ENCODE measurements at regions not wholly inside any gene's neighbourhood (a gene's known extent, or its start where the extent isn't known, plus 50 kb on each side); places are given as distances from the start of the nearest gene placed in this dataset.

DNA sequence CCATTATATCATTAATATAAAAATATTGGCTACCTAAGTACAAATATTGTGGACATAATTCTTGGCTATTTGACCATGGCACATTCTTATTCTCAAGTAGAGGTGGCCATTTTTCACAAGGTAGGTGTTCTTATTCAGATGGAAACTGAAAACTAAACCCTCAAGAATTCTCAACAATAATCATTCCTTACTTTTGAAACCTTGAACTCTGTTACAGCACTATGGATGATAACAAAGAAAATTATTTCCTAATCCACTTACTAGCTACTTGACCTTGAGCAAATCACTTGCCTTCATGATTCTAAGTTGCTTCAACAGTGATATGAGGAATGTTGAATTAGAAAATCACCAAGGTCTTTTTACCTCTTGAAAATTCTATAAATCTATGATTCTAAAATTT is 482.2 kb downstream of the PTPRC start:
- DNase-seq = no peak

DNA sequence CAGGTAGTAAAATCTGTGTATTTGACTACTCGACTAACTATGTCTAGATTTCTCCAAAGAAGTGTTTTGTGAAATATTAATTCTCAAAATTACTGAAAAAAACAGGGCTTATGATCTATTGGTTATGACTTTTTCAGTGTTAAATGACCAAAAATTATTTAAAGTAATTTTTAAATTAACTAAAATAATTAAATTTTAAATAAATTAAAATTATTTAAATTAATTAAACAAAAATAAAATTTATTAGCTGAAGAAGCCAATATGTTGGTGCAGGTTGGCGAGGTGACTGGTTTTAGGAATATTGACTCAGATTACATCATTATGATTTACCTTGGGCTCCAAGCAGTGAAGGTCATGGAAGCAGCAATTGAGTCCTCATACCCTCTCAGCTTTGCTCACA is 483.2 kb downstream of the PTPRC start:
- no peak for DNase-seq

DNA sequence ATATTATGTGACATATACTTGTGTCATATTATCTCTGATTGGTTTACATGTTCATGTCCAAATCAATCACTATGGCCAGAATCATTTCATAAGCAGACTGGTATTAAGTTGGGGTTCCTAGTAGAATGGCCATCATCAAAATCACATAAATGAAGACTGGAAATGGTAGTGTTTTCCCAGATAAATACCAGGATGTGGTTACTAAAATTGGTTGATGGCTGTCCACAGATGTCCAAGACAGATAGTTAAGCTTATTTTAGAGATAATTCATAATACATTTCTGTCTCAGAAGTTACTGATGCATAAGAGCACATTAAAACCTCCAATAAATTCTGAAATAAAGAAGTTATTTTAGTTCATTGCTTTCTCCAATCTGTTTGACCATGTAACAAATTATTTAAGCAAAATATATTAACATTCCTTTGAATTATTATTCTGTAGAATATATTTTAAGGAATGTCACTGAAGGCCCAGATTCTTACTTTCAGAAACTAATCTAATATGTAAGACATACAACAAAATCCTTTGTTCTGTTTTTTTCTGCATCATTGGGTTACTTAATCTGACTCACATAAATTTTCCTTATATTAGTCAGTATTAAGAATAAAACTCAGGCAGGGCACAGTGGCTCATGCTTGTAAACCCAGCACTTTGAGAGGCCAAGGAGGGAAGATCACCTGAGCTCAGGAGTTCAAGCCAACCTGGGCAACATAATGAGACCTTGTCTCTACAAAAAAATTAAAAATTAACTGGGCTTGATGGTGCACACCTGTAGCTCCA is 483.9 kb downstream of the PTPRC start:
- DNase-seq = no peak

DNA sequence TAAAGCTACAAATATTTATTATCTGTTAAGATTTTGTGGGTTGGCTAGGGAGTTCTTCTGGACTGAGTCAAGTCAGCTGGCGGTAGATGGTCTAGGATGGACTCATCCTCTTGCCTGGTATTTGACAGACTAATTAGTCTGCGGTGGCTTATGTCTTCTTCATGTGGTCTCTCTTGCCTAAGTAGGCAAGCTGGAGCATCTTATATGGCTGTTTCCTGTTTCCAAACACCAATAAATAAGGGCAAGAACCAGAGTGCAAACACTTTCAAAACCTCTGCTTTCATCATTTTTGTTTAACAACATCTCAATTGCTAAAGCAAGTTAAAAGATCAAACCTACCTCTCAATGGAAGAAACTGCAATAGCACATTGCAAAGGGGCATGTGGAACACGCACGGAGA is 484.8 kb downstream of the PTPRC start:
- no peak for DNase-seq

DNA sequence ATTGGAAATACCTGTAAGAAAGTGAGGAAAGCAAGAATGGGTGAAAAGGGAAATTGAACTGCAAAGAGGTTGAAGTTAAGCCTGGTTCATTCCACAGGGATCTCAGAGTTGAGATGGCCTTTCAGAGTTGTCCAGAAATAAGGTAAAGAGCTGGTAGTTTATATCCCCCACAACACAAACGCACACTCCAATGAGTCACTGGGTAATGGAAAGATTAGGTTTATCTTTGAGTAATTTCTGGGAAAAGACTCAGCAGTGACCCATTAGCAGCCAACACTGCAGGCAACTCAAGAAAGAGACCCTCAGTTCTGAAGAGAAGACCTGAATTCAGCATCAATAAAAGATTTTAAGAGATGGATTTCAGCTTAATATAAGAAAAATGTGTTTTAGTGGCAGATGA is 485.5 kb downstream of the PTPRC start:
- no peak for DNase-seq

DNA sequence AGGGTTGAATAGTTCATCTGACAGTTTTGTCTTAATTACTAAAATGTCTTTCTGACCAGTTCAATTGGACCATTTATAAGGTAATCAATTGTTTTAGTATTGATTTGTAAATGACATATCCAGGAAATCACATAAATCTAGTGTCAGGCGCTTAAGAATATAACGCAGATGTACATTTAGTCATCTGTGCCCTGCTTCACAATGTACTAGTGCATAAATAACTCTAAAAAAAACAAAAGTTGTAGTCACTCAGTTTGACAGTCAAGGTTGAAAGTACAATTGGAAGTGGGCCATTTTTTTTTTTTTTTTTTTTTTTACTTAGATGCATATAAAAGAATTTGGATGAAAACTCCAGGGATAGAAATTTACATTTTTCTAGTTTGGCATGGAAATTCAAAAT is 490.4 kb downstream of the PTPRC start:
- DNase-seq = no peak

DNA sequence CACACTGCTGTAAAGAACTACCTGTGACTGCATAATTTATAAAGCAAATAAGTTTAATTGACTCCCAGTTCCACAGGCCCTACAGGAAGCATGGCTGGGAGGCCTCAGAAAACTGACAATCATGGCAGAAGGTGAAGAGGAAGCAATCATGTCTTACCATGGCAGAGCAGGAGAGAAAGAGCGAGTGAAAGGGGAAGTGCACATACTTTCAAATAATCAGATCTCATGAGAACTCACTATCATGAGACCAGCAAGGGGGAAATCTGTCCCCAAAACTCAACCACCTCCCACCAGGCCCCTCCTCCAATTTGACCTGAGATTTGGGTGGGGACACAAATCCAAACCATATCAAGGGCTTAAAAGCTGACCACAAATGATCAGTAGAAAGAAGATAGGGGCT is 493.2 kb downstream of the PTPRC start:
- no peak for DNase-seq

DNA sequence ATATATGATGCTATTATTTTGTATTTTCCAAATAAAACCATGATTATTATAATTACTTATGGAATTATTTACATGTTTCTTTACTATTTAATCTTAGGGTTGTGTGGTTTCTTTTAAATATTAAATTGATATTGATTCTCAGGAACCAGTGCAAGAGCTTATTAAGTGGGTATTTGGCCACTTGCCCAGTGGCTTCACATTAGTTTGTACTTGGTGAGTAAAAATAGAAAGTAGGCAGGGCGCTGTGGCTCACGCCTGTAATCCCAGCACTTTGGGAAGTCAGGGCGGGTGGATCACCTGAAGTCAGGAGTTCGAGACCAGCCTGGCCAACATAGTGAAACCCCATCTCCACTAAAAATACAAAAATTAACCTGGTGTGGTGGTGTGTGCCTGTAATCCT is 497.1 kb downstream of the PTPRC start:
- no peak for DNase-seq

DNA sequence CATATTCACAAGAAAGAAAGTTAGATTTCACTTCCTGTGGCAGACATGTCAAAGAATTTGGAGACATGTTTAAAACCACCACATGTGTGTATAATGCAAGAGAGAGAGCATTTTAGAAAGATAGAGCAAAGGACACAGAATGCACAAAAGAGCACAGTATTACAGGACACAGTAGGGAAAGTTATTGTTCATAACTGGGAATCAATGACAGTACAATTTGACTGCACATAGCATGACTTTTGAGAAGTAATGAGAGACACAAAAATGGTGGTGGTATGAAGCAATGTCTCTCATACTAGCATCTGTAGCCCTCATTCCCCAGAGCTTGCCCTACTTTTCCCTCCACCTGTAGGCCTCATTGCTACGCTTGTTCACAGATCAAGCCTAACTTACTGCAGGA is 499.2 kb downstream of the PTPRC start:
- DNase-seq = no peak

DNA sequence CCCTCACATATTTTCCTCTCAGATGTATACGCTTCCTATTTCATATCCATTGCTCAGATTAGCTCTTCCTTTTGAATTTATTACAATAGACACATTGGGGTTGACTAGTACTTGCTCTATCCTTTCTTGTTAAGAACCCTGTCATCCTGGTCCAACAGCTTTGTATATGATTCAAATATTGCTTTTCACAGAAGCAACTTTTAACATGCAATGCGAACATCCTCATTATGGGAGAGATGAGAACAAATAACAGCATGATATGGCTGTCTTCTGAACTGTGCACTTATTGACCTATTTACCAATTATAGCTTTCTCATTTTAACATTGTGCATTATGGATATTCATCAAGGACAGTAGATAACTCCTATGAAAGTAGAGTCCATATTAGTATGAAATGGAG is 510.8 kb downstream of the PTPRC start:
- DNase-seq = no peak

DNA sequence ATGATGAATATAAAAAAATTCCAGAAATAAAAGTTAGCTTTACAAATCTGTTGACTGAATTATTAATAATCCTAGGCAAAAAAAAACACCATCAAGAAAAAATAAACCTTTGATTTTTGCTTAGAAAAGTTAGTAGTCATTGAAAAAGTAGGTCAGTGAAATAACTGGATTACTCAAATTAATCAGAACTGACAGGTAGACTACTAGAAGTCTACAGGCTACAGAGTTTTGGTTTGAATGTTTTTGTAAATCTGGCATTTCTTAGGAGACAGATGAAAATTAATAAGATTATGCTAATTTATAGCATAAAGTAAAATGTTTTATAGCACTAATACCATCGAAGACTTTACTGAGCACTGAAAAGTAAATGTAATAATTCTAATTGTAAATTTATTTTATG is 511.9 kb downstream of the PTPRC start:
- no peak for DNase-seq

DNA sequence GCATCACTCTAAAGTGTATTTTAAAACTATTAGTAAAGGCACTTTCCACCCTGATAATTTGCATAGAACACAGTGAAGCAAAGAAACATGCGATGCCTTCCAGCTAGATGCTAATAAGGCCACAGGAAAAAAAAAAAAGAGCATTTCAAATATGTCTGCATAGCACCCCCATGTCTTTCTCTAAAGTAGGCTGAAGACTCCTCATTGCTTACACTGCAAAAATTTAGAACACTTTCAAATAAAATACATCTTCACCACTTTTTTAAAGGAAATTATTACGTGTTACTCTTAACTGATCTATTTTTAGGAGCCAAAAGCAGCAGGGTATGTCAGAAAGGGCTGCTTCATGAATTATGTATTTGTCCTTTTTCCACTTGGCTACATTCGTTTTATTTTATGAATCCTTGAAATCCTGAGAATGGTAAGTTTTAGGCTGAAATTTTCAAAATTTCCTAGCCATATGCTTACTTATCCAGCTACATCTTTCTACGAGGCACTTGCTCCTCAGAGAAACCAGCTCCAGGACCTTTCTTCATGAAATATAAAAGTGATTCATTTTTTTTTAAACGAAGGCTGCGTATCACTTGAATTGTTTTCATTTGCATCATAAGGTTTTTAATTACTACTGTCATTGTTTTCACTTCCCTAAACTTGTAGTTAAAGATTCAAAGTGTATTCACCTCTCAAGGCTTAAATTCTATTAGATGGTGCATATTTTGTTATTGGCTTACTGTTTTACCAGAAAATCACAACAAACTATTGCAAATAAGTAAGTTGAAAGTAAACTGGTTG is 513.0 kb downstream of the PTPRC start:
- no peak for DNase-seq

DNA sequence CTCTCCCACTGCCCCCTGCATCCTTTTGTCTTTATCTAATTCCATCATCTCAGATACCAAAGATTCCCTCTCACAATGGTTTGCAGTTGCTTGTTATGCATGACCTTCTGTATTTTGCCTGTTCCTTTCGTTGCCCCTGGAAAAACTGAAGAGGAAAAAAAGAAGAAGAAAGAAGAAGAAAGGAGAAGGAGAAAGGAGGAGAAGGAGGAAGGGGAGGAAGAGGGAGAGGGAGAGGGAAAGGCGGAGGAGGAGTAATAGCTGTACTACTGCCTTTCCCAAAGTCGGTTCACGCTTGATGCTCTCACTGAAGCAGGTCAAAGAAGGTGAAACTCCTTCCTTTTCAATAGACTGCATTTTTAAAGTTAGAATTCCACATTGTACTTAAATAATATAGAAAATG is 513.8 kb downstream of the PTPRC start:
- no peak for DNase-seq

DNA sequence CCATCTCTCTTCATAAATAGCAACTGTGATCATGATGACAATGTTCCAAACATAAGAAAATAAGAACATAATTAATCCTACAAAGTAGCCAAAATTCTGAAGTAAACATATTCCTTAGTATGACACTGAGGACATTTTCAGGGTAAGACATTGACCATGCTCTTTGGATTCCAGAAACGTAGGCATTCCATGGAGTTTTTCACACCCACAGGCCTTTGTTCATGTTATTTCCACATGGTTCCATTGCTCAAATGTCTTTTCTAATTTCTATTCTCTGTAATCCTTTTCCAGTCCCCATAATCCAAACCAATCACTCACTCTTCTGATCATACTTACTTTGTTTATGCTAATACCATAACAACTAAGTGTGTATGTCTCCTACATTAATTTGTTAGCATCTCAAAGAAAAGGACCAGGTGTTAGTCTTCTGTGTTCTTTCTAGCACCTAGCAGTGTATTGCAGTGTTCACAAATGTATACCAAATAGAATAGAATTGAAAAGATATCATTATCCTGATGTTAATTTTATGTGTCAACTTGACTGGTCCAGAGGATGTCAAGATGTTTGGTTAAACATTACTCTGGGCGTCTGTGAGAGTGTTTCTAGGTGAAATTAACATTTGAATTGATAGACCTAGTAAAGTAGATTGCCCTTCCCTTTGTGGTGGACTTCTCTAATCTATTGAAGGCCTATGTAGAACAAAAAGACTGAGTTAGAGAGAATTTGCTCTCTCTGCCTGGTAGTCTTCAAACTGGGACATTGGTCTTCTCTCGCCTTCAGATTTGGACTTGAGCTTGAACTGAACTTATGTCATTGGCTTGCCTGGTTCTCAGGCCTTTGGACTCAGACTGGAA is 516.6 kb downstream of the PTPRC start:
- DNase-seq = no peak

DNA sequence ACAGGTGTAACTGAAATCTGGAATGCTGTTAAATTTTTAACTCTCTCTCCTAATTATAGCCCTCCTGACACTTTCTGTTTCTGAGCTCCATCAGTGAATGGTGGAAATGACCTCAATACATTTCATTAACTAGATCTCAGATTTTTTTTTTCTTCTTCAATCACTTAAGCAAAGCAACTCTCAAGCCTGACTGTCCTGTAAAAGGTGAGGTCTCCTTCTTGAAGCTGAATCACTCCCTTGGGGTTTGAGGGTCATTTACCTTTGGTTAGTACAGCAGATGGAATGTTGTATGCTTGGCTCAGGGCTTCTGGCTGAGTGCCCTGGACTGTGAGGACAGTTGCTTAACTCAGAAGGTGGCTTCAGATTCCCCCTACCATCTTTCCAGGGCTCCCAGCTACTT is 518.7 kb downstream of the PTPRC start:
- DNase-seq = no peak

DNA sequence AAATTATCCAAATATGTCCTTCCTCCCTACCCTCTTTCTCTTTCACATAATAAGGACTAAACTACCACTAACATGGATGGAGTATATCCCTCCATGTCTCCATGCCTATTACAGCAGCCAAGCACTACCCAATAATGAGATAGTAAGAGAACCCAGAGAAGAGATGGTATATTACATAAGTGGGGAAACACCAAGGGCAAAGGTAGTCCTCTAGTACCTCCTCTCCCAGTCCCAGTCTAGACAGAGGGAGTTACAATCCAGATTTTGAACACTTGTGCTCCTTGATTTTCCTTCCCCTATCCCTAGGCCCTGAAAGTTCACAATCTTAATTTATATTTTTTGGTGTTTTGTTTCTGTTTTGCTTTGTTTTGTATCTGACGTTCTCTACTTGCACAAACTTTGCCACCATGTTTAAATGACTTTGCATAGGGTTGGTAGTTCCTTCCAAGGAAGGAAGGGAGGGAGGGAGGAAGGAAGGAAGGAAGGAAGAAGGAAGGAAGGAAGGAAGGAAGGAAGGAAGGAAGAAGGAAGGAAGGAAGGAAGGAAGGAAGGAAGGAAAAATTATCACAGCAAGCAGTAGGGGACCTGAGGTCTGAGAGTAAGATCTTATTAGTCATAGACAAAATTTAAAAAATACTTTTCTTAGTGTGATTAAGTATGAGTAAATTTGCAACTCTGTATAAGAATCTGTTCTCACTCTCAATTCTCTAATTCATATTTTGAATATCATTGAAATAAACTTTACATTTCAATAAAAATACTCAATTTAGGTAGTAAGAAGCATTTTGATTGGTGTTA is 521.9 kb downstream of the PTPRC start:
- no peak for DNase-seq

DNA sequence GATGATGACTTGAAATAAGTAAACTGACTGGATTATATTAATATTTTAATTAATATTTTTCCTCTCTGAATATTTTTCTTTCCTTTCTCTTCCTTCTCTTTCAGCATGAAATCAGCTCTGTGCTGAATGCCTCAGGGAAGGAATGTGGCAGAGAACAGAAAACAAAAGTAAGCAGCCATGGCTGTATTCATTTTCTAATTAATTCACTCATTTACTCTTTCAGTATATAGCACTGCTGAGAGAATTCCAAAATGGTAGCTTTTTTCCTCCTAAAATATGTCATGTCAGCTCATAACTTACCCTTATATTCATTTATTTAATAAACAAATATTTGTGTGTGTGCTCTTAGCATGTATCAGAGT is 522.5 kb downstream of the PTPRC start:
- no peak for DNase-seq

DNA sequence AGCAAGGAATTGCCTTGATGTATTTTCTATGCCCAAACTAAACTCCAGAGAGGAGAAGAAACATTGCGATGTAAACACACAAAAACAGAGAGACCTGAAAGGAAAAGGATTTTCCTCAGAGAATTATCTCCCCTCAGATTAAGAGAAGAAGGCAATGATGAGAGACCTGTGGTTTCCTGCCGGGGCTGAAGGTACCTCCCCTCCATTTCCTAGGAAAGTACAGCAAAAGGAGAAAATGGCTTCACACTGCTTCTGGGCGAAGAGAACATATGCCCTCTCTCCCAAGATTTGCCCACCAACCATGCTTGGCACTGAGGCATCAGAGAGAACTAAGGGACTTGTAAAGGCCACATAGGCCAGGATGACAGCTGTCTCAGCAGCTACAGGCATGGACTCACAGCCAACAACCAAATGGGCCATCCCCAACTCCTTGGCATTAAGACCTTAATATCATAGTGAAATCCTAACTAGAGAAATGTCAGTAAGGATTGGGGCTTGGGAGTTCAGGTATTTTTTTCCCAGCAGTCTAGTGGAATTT is 523.0 kb downstream of the PTPRC start:
- no peak for DNase-seq

DNA sequence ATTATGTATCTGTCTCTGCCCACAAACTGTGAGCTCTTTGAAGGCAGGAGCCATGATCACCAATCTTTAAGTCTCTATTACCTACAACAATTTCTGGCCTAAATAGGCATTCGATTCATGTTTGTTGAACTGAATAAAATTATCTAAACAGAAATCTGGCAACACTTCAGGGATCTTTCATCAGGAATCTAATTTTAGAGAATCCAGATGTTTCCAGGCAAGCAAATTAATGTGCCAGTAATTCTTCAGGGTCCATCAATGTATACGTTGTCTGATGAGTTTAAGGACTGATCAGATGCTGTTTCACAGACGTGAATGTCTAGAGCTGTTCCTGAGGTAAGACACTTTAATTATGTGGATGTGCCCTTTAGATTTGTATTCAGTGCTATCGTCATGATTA is 524.4 kb downstream of the PTPRC start:
- DNase-seq = no peak

DNA sequence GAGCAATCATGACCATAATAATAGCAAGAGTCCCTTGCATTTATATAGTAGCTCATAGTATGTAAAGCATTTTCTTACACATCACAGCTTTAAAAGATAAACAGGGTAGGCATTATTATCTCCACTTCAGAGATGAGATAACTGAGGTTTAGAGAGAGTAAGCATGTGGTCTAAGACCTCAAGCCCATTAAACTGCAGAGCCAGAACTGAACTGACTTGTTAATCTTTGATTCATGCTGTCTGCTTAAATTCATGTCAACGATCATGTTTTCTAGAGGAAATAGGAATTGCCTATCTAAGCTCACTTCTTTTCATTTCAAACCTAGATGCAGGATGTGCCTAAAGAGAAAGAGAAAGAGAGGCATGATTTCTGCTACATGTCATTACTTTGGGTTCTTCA is 524.8 kb downstream of the PTPRC start:
- DNase-seq = no peak

DNA sequence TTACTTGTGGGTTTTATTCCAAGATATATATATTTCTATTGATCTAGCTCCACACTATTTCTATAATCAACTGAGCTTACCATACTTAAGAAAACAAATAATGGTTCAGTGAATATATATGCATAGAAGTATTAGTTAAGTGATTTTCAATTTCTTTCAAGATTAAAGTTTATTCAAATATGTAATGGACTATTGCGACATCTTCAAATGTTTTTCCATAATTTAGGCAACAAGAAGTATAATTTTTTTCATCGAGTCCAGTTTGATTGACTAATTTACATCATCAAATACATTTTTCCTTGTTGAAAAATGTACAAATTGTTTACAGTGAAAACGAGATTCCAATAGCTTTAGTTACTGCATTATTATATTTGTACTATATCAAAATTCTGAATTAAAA is 528.6 kb downstream of the PTPRC start:
- DNase-seq = no peak

DNA sequence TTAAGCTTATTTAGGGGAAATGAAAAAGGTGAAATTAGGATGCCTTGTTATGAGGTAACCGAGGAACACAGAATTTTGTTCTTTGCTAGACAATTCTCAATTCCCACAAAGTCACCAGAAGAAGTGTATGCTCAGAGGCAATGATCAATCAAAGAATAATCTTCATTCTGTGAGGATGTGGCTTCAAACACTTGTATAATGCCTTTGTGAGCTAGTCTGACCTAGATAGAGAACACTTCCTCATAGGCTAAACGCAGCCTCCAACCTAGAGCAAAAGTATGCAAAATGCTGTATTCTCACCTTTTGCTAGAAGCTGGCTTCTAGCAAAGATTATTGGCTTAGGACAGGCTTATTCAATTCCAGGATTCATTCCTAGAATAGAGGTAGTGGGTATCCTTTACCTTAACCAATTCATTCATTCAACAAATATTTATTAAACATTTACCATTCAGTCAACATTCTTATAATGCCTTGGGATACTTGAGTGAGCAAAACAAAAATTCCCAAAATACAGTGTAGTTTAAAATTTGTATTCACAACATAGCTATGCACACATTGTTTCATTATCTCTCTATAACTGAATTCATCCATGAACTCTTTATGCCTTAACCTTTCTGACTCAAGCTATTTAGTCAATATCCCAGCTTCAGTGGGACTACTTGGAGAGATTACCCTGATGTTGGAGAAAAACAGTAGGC is 530.2 kb downstream of the PTPRC start:
- DNase-seq = no peak

Measured in activated CD4-positive, CD25-positive, alpha-beta regulatory T cell treated with anti-CD3 and anti-CD28 coated beads, Interleukin-2, amount 50 U/mL, for 72 hours (primary cell).